ENCODE measurements at regions not wholly inside any gene's neighbourhood (a gene's known extent, or its start where the extent isn't known, plus 50 kb on each side); places are given as distances from the start of the nearest gene placed in this dataset.

GRCh38 chr20:60559462-60559861, 601.2 kb downstream of the CDH26 start:
- DNase-seq (ENCODE audit: low read depth in 4 of 4, low spot score in 1 of 4): no peak

GRCh38 chr20:60561052-60561451, 602.8 kb downstream of the CDH26 start:
- DNase-seq (ENCODE audit: low read depth in 4 of 4, low spot score in 1 of 4): no peak

- no peak for DNase-seq (ENCODE audit: low read depth in 4 of 4, low spot score in 1 of 4)
Measured at GRCh38 chr20:60565083-60565482, 606.9 kb downstream of the CDH26 start.

GRCh38 chr20:60565551-60565950, 607.3 kb downstream of the CDH26 start:
- DNase-seq (ENCODE audit: low read depth in 4 of 4, low spot score in 1 of 4): no peak

GRCh38 chr20:60569116-60569515, 610.9 kb downstream of the CDH26 start:
- DNase-seq (ENCODE audit: low read depth in 4 of 4, low spot score in 1 of 4): no peak

- DNase-seq (ENCODE audit: low read depth in 4 of 4, low spot score in 1 of 4): no peak
Measured at GRCh38 chr20:60570481-60571277, 612.5 kb downstream of the CDH26 start.

GRCh38 chr20:60573003-60573680, 614.9 kb downstream of the CDH26 start:
- no peak for DNase-seq (ENCODE audit: low read depth in 4 of 4, low spot score in 1 of 4)

GRCh38 chr20:60576236-60576635, 618.0 kb downstream of the CDH26 start:
- no peak for DNase-seq (ENCODE audit: low read depth in 4 of 4, low spot score in 1 of 4)

- DNase-seq (ENCODE audit: low read depth in 4 of 4, low spot score in 1 of 4): no peak
Measured at GRCh38 chr20:60579941-60580515, 621.8 kb downstream of the CDH26 start.

GRCh38 chr20:60581606-60582115, 623.4 kb downstream of the CDH26 start:
- DNase-seq (ENCODE audit: low read depth in 4 of 4, low spot score in 1 of 4): no peak

GRCh38 chr20:60583741-60584140, 625.5 kb downstream of the CDH26 start:
- DNase-seq (ENCODE audit: low read depth in 4 of 4, low spot score in 1 of 4): no peak

- no peak for DNase-seq (ENCODE audit: low read depth in 4 of 4, low spot score in 1 of 4)
Measured at GRCh38 chr20:60584221-60584620, 626.0 kb downstream of the CDH26 start.

GRCh38 chr20:60585651-60586050, 627.4 kb downstream of the CDH26 start:
- no peak for DNase-seq (ENCODE audit: low read depth in 4 of 4, low spot score in 1 of 4)

GRCh38 chr20:60586269-60587050, 628.2 kb downstream of the CDH26 start:
- no peak for DNase-seq (ENCODE audit: low read depth in 4 of 4, low spot score in 1 of 4)

- no peak for DNase-seq (ENCODE audit: low read depth in 4 of 4, low spot score in 1 of 4)
Measured at GRCh38 chr20:60587986-60588385, 629.8 kb downstream of the CDH26 start.

GRCh38 chr20:60589623-60590022, 631.4 kb downstream of the CDH26 start:
- no peak for DNase-seq (ENCODE audit: low read depth in 4 of 4, low spot score in 1 of 4)

GRCh38 chr20:60591172-60591799, 633.1 kb downstream of the CDH26 start:
- no peak for DNase-seq (ENCODE audit: low read depth in 4 of 4, low spot score in 1 of 4)

- no peak for DNase-seq (ENCODE audit: low read depth in 4 of 4, low spot score in 1 of 4)
Measured at GRCh38 chr20:60598528-60598927, 640.3 kb downstream of the CDH26 start.

GRCh38 chr20:60599381-60599780, 641.2 kb downstream of the CDH26 start:
- no peak for DNase-seq (ENCODE audit: low read depth in 4 of 4, low spot score in 1 of 4)

GRCh38 chr20:60600036-60600435, 641.8 kb downstream of the CDH26 start:
- DNase-seq (ENCODE audit: low read depth in 4 of 4, low spot score in 1 of 4): no peak

GRCh38 chr20:60624066-60624465, 628.0 kb upstream of the CDH4 start:
- no peak for DNase-seq (ENCODE audit: low read depth in 4 of 4, low spot score in 1 of 4)
